GM12874 (cell line): ENCODE measurements at regions not wholly inside any gene's neighbourhood (a gene's known extent, or its start where the extent isn't known, plus 50 kb on each side); places are given as distances from the start of the nearest gene placed in this dataset.

ENCODE experiments used
- CTCF ChIP-seq: IDR thresholded peaks from 2 replicates; pipeline ENCODE4 v1.5.1; 2011; ENCODE audit warnings: low read depth, mild to moderate bottlenecking, control low read depth, low read length, moderate library complexity; ENCODE audit not compliant: insufficient read depth

DNA sequence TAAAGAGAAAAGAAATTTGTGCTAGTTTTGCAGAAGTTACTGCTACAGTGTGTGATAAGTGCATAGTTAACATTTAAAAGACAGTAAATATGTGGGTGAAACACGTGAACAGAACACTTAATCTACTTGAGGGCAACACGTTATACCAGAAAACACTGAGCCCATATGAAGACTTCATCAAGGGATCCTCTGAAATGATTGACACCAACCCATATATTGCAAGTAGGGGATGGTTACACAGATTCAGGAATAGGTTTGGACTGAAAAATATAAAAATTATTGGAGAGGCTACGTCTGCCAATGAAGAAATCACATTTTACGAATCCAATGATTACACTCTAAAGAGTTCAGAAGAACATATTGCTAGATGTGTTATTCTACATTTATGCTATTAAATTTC lies 185.6 kb downstream of the GPX5 start:
- TF ChIP-seq CTCF: no peak

GRCh38 chr6:28711788-28712341 lies 186.2 kb downstream of the GPX5 start:
- TF ChIP-seq CTCF: no peak

DNA sequence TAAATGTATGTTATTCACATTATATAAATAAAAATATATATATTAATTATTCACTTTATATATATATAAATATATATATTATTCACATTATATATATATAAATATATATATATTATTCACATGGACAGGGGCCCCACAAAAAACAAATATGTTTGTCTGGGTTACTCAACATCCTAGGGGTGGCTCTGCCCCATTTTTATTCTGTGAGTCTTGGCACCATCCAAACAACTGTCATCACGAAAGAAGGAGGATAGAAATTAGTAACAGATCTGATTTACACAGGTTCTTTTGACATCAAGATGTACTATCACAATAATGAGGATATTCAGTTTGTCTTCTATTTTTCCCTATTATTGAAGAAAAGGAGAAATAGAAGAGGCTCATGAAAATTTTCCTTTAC lies 187.3 kb downstream of the GPX5 start:
- no peak for TF ChIP-seq CTCF

DNA sequence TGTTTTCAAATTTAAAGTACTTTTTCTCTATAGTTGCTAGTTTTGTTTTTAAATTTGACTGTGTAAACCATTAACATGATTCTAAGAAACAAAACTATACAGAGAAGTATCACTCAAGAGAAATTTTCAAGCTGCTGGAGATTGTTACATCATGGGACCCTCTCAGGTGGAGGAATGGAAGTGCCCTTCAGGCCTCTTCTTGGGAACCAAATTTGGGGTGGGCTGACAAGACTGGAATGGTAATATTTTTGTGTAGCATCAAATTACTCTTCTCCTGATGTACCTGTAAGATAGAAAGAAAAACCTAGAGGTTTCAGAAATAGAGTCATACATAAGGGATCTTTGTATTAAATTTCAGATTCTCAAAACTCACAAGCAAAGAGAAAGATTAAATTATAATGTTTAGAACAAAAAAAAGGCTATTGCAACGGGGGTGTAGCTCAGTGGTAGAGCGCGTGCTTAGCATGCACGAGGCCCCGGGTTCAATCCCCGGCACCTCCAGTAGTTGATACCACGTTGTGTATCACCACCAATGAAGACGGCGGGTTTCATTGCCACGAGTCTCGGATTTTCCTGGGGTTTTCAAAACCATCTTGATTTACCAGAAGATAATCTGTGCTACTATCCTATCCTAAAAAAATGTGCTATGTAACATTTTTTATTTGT lies 193.7 kb downstream of the GPX5 start:
- TF ChIP-seq CTCF: no peak

DNA sequence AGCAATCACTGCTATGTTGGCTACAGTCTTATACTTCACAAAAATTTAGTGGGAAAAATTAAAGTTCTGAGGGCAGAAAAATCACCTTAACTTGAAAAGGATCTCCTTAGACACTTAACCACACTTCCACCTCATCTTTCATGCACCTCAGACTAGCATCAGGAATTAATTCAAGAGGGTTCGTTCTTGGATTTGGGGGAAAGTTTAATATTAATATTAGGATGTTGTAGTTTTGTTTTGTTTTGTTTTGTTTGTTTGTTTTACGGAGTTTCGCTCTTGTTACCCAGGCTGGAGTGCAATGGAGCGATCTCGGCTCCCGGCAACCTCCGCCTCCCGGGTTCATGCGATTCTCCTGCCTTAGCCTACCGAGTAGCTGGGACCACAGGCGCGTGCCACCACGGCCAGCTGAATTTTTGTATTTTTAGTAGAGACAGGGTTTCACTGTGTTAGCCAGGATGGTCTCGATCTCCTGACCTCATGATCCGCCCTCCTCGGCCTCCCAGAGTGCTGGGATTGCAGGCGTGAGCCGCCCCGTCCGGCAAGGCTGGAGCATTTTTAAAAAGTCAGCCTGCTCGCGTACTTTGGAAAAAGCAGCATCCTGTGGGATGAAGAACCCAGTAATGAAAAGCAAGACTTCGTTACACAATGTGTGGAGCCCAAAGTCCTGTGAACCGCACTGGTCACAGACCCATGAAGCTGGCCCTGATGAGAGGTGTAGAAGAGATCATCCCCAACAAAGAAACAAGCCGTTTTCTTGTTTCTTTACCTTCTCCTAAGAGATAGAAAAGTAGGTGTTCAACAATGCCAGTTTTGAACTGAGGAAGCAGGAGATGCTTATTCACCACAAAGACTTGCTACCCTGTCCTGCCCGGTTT lies 194.9 kb downstream of the GPX5 start:
- no peak for TF ChIP-seq CTCF

DNA sequence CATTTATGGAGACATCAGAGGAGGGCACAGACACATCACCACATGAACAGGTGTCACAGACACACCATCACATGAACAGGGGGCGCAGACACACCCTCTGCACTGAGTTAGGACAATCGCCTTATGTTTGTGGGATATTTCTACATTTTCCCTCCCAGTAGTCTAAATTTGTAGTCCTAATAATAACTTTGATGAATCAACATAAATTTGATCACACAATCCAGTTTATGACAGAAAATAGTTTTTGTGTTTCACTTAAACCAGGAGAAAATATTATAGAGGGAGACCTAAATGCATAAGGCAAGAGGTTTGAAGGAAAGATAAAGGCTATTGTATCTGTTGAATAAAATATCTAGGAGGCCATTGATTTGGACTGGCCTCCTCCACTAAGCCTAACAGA lies 195.7 kb downstream of the GPX5 start:
- no peak for TF ChIP-seq CTCF

GRCh38 chr6:28724395-28724794 lies 198.7 kb downstream of the GPX5 start:
- TF ChIP-seq CTCF: no peak
